ENCODE measurements at regions not wholly inside any gene's neighbourhood (a gene's known extent, or its start where the extent isn't known, plus 50 kb on each side); places are given as distances from the start of the nearest gene placed in this dataset.

DNA sequence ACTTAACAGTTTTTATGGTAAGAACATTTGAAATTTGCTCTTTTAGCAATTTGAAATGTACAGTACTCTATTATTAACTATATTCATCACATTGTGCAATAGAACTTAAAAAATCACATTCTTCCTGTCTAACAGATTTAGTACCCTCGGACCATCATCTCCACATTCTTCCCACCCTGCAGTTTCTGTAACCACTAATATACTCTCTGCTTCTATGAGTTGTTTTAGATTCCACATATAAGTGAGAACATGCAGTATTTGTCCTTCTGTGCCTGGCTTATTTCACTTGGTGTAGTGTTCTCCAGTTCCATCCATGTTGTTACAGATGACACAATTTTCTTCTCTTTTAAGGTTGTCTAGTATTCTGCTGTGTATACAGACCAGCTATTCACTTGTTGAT, 88.9 kb upstream of the SEC61G start:
- Histone ChIP-seq H3K9me3 (ENCODE audit: control insufficient read depth, insufficient read depth, low read depth, low read length) (no peaks in the 10 kb centered on the region), H3K27me3 (ENCODE audit: control insufficient read depth, insufficient read depth, low read length) (no peaks in the 10 kb centered on the region), H3K9ac (ENCODE audit: insufficient read depth, low read length) (no peak overlapping the region), H3K27ac (ENCODE audit: insufficient read depth, low read length) (no peak overlapping the region), H3K4me3 (replicated peaks in 1 of 4; ENCODE audit: control extremely low read depth in 1 of 4, insufficient read depth in 1 of 4, low read depth in 3 of 4, low read length in 4 of 4) (no peak overlapping the region), H3K4me2 (ENCODE audit: extremely low read depth, insufficient read depth, low read length) (no peak overlapping the region), H3K36me3 (ENCODE audit: control insufficient read depth, insufficient read depth, low read length) (no peaks in the 10 kb centered on the region), H4K20me1 (ENCODE audit: control insufficient read depth, extremely low read depth, insufficient read depth, low read length) (no peaks in the 10 kb centered on the region), H3K79me2 (ENCODE audit: control insufficient read depth, insufficient read depth, low read length) (no peaks in the 10 kb centered on the region), H2AFZ (ENCODE audit: low read length) (no peak overlapping the region), H3K4me1 (ENCODE audit: control insufficient read depth, extremely low read depth, insufficient read depth, low read length) (no peaks in the 10 kb centered on the region)
- no peak for DNase-seq (ENCODE audit: low read depth in 2 of 2)
- no peak for TF ChIP-seq EZH2 (IDR thresholded peaks at IDR 0.05; ENCODE audit: low read length, missing control alignments)
- TF ChIP-seq, protein P1, sequence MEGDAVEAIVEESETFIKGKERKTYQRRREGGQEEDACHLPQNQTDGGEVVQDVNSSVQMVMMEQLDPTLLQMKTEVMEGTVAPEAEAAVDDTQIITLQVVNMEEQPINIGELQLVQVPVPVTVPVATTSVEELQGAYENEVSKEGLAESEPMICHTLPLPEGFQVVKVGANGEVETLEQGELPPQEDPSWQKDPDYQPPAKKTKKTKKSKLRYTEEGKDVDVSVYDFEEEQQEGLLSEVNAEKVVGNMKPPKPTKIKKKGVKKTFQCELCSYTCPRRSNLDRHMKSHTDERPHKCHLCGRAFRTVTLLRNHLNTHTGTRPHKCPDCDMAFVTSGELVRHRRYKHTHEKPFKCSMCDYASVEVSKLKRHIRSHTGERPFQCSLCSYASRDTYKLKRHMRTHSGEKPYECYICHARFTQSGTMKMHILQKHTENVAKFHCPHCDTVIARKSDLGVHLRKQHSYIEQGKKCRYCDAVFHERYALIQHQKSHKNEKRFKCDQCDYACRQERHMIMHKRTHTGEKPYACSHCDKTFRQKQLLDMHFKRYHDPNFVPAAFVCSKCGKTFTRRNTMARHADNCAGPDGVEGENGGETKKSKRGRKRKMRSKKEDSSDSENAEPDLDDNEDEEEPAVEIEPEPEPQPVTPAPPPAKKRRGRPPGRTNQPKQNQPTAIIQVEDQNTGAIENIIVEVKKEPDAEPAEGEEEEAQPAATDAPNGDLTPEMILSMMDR (conservative IDR thresholded peaks at IDR 0.05 in 1 of 2, IDR thresholded peaks at IDR 0.05 in 1 of 2; ENCODE audit: low read depth in 1 of 2, low read length in 2 of 2) = no peak

DNA sequence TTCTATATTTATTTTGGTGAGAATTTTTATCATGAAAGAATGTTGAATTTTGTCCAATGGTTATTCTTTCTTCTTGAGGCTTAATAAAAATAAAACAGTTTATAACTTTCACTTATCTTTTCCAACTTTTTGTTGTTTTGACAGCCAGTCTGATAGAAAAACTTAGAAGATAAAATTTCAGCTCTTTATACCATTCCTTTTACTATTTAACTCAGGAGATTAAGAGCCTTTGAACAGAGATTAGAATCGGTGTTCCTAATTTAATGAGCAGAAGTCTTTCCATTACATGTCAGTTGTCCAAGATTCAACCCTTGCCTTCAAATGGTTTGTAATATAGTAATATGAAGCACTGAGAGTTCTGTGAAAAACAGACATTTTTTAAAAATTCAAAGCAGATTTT, 97.8 kb upstream of the SEC61G start:
- TF ChIP-seq, protein P1 (conservative IDR thresholded peaks at IDR 0.05 in 1 of 2, IDR thresholded peaks at IDR 0.05 in 1 of 2; ENCODE audit: low read depth in 1 of 2, low read length in 2 of 2) = no peak
- no peak for TF ChIP-seq EZH2 (IDR thresholded peaks at IDR 0.05; ENCODE audit: low read length, missing control alignments)
- H3K9ac ChIP-seq (ENCODE audit: insufficient read depth, low read length) = no peak overlapping the region
- no peaks in the 10 kb centered on the region for H3K79me2 ChIP-seq (ENCODE audit: control insufficient read depth, insufficient read depth, low read length)
- no peak overlapping the region for H3K4me3 ChIP-seq (replicated peaks in 1 of 4; ENCODE audit: control extremely low read depth in 1 of 4, insufficient read depth in 1 of 4, low read depth in 3 of 4, low read length in 4 of 4)
- no peak overlapping the region for H2AFZ ChIP-seq (ENCODE audit: low read length)
- H3K27me3 ChIP-seq (ENCODE audit: control insufficient read depth, insufficient read depth, low read length) = no peaks in the 10 kb centered on the region
- H3K27ac ChIP-seq (ENCODE audit: insufficient read depth, low read length) = no peak overlapping the region
- H3K4me1 ChIP-seq (ENCODE audit: control insufficient read depth, extremely low read depth, insufficient read depth, low read length) = no peaks in the 10 kb centered on the region
- no peak overlapping the region for H3K4me2 ChIP-seq (ENCODE audit: extremely low read depth, insufficient read depth, low read length)
- H4K20me1 ChIP-seq (ENCODE audit: control insufficient read depth, extremely low read depth, insufficient read depth, low read length) = no peaks in the 10 kb centered on the region
- no peaks in the 10 kb centered on the region for H3K9me3 ChIP-seq (ENCODE audit: control insufficient read depth, insufficient read depth, low read depth, low read length)
- H3K36me3 ChIP-seq (ENCODE audit: control insufficient read depth, insufficient read depth, low read length) = no peaks in the 10 kb centered on the region
- no peak for DNase-seq (ENCODE audit: low read depth in 2 of 2)

DNA sequence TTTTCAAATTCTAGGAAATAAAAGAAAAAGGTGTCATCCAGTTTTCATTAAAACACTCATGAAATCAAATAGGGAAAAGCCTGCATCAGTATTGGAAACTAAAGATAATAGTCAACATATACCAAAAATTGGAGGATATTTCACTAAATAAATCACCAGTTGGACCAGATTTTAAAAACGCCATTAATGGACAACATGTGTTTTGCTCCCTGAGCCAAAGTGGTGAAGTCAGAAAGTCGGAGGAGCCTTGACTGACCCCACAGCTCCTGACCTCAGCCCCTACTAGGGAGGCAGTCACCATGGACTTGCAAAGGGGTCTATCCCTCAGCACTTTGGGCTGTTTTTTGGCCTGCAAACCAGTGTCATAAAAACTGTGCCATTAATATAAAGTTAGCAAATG, 98.3 kb upstream of the SEC61G start:
- Histone ChIP-seq H3K4me2 (ENCODE audit: extremely low read depth, insufficient read depth, low read length) (no peak overlapping the region), H3K9me3 (ENCODE audit: control insufficient read depth, insufficient read depth, low read depth, low read length) (no peaks in the 10 kb centered on the region), H3K79me2 (ENCODE audit: control insufficient read depth, insufficient read depth, low read length) (no peaks in the 10 kb centered on the region), H3K27ac (ENCODE audit: insufficient read depth, low read length) (no peak overlapping the region), H3K27me3 (ENCODE audit: control insufficient read depth, insufficient read depth, low read length) (no peaks in the 10 kb centered on the region), H3K9ac (ENCODE audit: insufficient read depth, low read length) (no peak overlapping the region), H3K4me1 (ENCODE audit: control insufficient read depth, extremely low read depth, insufficient read depth, low read length) (no peaks in the 10 kb centered on the region), H3K4me3 (replicated peaks in 1 of 4; ENCODE audit: control extremely low read depth in 1 of 4, insufficient read depth in 1 of 4, low read depth in 3 of 4, low read length in 4 of 4) (no peak overlapping the region), H3K36me3 (ENCODE audit: control insufficient read depth, insufficient read depth, low read length) (no peaks in the 10 kb centered on the region), H2AFZ (ENCODE audit: low read length) (no peak overlapping the region), H4K20me1 (ENCODE audit: control insufficient read depth, extremely low read depth, insufficient read depth, low read length) (no peaks in the 10 kb centered on the region)
- no peak for TF ChIP-seq EZH2 (IDR thresholded peaks at IDR 0.05; ENCODE audit: low read length, missing control alignments)
- TF ChIP-seq, protein P1 (conservative IDR thresholded peaks at IDR 0.05 in 1 of 2, IDR thresholded peaks at IDR 0.05 in 1 of 2; ENCODE audit: low read depth in 1 of 2, low read length in 2 of 2) = no peak
- no peak for DNase-seq (ENCODE audit: low read depth in 2 of 2)

Measured in fibroblast of lung (primary cell).